NCI-H345 treated with DMSO at 0.1 percent for 48 hours (cell line): ENCODE measurements at regions not wholly inside any gene's neighbourhood (a gene's known extent, or its start where the extent isn't known, plus 50 kb on each side); places are given as distances from the start of the nearest gene placed in this dataset.

ENCODE experiments used
- DNase-seq: peaks from one replicate; lab custom pipeline; 2025; ENCODE audit not compliant: unreplicated experiment; lab: John Stamatoyannopoulos, UW

- no peak for DNase-seq
Observed at GRCh38 chrX:69085151-69085550, 80.1 kb downstream of the PJA1 start.

GRCh38 chrX:69083801-69084200, 81.5 kb downstream of the PJA1 start:
- no peak for DNase-seq

GRCh38 chrX:69083361-69083760, 81.9 kb downstream of the PJA1 start:
- no peak for DNase-seq

DNA sequence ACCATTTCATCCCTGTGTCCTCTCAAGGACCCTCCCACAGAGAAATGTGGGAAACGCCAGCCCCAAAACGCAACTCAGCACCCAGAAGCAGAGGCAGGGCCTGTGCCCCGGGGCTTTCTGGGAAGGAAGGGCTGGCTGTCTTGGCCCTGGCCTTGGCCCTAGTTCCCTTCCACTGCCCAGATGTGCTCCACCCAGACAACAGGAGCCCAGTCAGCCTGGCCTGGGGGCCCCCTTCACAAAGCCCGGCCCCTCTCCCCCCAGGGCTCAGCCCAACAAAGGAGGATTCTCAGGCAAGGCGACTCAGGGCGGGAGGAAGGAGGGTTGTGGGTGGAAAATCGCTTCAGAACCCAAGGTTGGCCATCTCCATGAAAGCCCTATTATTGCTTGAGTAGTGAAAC, 82.5 kb downstream of the PJA1 start:
- DNase-seq: no peak

- no peak for DNase-seq
Observed at GRCh38 chrX:69082055-69082752, 83.0 kb downstream of the PJA1 start.

GRCh38 chrX:69080855-69081465, 84.3 kb downstream of the PJA1 start:
- DNase-seq: no peak

GRCh38 chrX:69079268-69079667, 86.0 kb downstream of the PJA1 start:
- DNase-seq: no peak

GRCh38 chrX:69077895-69078455, 87.3 kb downstream of the PJA1 start:
- DNase-seq: no peak

- DNase-seq: no peak
Observed at GRCh38 chrX:69076088-69076487, 89.2 kb downstream of the PJA1 start.

DNA sequence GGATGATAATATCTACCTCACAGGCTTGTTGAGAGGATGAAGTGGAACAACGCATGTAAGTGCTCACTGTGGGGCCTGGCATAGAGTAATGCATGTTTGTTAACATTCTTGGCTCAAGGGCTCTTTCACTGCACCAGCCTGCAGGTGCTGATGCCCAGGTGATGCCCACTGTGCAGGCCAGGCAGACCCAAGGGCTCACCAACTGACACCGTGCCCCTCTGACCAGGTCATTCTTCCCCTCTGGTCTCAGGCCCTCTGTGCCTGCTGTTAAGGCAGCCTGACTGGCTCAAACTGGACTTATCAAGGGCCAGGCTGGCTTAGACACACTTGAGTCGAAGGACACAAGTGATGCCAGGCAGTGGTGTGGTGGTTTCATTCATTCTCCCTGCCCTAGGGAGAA, 90.5 kb downstream of the PJA1 start:
- no peak for DNase-seq

DNA sequence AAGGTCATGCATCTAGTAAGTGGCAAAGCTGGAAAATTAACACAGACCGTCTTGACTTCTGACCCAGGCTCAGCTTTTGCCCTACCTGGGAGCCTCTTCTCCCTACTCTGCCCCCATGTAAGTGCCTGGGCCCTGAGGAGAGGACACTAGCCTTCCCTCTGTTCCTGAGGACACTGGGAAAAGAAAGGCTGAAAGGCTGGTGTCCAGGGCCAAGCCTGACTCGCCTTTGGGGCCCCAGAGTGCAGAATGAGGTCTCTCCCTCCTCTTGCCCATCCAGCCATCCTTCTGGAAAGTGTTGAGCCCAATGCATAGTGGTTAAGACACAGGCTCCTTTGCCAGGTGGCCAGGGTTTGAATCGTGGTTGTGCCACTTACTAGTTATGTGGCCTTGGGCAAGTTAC, 91.5 kb downstream of the PJA1 start:
- DNase-seq: no peak

DNA sequence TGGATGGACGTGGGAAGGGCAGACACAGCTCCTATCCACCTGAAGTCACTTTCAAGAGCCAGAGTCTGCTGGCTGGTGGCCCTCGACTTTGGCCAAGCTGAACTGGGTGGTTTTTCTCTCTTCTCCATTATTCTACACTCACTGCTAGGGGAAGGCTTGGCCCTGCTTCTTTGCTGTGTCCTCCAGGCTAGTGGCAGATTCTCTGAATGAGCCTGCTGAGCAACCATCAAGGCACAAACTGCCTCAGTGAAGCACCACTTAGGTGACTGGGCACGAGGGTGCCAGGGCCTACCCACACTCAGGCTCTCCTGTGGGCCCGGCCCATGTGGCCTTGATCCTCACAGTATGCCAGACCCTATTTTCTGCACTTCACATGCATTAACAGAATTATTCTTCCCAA, 92.0 kb downstream of the PJA1 start:
- no peak for DNase-seq

DNA sequence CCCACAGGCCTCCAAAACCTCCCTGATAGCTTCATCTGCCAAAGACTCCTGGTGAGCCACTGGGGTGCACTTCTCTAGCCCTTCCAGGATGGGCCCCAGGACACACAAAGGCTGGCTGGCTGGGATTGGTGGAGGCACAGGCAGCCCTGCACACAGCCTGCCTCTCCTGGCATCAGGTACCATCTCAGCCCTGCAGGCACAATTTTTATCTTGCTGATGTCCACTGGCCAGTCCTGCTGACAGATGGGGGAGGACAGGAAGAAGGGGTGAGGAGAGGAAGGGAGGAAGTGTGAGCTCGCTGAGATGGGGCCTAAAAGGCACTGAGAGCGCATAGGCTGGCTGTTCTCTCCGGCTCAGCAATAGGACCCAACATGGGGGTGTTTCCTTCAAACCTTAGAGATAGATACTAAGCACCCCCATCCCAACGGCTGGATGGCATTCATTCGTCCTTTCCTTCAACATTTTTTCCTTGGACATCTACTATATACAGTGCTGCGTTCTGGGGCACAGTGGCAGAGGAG, 92.7 kb downstream of the PJA1 start:
- DNase-seq: no peak

DNA sequence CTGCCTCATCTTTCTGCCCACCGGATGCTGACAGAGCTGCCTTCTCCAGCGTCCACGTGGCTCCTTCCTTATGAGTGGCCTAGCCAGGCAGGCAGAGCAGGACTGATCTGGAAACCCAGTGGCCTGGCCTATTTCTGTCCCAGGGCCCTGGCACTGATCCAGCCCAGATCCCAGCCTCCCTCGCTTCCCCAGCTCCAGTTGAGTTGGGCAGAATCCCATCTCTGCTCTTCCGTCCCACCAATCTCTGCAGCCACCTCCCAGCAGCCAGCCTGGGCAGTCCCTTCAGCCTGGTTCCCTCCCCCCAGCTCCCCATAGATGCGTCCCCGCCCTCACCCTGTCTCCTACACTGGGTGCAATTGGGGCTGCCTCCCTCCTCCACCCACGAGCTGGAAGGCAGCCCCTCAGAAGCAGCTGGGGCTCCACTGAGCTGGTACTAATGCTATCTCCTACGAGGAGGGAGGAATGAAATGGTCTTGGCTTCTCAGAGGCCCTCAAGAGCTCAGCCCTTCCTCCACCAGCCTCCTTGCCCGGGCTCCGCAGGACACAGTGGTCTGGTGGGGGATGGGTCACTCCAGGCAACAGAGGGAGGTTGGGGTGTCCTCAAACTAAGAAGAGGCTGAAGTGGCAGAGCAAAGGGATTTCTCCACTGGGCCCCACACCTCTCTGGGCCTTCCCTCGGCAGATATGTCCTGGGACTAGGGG, 94.2 kb downstream of the PJA1 start:
- no peak for DNase-seq

- DNase-seq: no peak
Observed at GRCh38 chrX:69069876-69070275, 95.4 kb downstream of the PJA1 start.

- no peak for DNase-seq
Observed at GRCh38 chrX:69069086-69069445, 96.2 kb downstream of the PJA1 start.

GRCh38 chrX:69068301-69069085, 96.8 kb downstream of the PJA1 start:
- no peak for DNase-seq

GRCh38 chrX:69067841-69068240, 97.4 kb downstream of the PJA1 start:
- no peak for DNase-seq

DNA sequence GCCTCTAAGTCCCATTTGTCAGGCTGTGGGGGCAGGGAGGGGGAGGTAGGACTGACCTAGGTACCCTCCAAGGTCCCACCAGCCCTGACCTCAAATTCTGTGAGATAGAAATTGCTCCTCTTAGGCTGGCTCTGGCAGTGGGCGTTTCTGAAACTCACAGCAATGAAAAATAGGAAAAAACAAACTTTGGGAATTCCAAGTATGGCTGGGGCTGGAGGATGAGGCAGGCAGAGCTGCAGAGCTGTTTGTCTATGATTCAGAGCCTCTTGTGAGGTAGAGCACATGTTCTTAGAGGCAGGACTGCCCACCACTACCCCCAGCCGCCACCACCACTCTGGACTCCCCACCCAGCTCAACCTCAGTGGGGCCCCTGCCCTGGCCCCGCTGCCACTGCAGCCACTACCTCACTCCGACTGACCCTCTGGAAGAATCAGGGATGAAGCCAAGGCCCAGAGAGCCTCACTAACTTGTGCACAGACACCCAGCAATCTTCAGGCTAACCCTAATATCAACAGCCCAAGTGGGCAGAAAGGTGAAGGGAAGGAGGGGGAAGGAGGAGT, 98.2 kb downstream of the PJA1 start:
- no peak for DNase-seq

DNA sequence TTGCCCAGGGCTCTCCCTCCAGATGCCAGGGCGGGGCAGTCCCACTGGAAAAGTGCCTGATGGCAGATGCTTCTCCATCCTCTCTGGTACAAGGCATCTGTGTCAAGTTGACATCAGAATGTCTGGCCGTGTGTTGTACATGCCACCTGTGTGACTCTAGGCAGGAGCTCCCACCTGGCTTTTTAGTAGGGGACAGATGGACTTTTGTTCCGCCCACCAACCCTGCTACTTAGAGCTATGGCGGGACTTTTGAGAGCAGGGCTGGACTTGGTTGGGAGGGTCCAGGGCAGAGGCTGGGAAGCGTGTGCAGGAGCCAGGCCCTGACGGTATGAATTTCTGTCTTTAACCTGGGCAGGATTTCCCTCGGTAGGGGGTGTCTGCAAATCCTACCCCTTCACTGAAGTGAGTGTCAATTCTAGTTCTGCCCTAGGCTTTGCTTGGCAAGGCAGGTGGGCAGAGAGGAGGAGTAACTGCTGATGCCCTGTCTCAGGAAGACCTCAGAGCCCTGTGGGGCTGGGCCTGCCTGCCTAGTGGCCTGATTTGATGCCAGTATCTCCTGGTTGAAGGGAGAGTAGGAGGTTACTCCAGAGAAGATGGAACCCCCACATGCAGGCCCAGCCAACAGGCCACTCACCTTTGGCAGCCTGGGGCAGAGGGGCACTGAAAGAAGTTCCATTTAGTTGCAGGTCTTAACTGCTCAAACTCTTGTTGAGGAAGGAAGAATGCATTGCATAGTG, 99.1 kb downstream of the PJA1 start:
- no peak for DNase-seq
